GM18909 (cell line): ENCODE measurements at regions not wholly inside any gene's neighbourhood (a gene's known extent, or its start where the extent isn't known, plus 50 kb on each side); places are given as distances from the start of the nearest gene placed in this dataset.

Source experiments
- ATAC-seq: cut with Tn5 transposase; IDR thresholded peaks from one replicate; pipeline ENCODE4 v1.9.1; 2021; ENCODE audit warnings: mild to moderate bottlenecking; ENCODE audit not compliant: unreplicated experiment, poor library complexity

DNA sequence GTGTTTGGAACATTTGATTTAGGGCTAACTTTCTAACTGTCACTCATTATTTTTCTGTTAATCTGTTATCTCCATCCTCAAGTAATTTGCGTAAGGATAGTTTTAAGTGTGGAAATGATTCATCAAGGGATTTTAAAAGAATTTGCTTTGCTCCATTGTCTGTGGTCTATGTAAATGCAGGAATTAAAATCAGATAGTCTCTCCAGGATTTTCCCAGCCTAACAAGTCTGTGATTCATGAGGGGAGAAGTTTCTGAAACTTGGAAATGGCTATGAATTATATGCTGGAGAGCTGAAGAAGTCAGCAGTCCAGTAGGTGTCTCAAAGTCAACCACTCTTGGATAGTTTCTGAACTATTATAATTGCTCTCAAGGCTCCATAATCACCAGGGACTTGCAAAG is 264.5 kb downstream of the MRPL39 start:
- ATAC-seq = no peak

DNA sequence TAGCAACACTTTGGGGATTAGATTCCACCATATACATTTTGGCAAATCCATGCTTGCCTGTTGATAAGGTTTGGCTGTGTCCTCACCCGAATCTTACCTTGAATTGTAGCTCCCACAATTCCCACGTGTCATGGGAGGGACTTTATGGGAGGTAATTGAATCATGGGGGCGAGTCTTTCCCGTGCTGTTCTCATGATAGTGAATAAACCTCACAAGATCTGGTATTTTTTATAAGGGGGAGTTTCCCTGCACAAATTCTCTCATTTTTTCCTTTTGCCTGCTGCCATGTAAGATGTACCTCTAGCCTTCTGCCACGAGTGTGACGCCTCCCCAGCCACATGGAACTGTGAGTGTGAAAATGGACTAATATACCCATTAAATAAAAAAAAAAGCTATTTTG is 265.3 kb downstream of the MRPL39 start:
- ATAC-seq = no peak

DNA sequence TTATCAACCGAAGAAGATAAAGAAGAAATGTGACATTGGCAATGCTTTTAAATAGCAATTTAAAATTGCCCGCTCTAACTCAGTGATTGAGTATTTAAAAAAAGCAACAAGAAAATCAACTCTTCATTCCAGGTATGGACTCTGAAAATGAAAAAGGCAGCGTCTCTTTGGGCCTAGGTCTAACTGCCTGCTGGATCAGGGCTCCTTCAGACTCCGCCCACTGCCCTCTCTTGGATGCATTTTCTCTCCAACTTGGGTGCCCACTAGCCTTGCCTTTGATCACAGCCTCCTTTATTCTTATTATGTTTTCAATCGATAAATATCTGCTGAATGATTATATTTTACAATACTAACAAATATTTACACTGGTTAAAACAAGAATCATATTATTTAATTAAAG is 268.9 kb downstream of the MRPL39 start:
- ATAC-seq = no peak

DNA sequence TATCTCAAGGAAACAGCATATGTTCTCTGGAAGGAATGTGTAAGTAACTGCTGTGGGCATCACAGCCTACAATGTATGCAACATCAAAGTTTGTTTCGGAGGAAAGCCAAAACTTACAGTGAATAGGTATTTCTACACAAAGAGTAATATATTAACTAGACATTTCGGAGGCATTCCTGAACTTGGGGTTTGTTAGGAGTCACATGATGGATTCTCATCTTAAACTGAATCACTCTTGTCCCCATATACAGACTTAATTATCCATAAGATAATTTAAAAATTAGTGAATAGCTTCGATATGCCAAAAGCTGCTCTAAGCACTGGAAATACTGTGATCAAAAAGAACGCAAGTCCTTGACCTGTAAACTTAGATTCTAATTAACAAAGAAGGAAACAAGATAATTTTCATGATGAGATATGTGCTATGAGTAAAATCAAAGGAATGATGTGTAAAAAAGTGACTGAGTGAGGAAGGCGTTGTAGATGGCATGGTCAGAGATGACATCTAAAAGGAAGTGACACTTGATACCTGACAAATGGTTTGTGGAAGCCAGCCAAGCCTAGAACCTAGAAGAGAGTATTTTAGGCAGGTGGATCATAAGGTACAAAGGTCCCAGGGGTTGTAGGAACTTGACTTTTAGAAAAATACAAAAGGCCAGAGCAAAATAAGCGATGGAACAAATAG is 273.1 kb downstream of the MRPL39 start:
- no peak for ATAC-seq

DNA sequence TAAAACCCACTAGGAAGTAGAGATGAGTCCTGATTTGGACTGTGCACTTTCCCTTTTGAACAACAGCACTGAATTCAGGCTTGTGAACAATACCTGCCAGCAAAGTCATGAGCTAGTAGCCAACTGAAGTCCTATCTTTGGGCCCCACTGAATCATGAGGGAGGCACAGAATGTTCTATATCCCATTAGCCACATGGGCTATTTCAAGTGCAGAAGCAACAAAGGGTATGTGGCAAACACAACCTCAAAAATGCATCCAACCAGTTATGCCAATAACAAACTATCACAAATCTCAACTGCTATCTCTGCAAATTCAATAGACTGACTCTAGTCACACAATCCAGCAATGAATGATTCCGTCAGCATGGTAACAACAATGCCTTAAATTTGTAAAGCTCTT is 276.0 kb downstream of the MRPL39 start:
- ATAC-seq = no peak

DNA sequence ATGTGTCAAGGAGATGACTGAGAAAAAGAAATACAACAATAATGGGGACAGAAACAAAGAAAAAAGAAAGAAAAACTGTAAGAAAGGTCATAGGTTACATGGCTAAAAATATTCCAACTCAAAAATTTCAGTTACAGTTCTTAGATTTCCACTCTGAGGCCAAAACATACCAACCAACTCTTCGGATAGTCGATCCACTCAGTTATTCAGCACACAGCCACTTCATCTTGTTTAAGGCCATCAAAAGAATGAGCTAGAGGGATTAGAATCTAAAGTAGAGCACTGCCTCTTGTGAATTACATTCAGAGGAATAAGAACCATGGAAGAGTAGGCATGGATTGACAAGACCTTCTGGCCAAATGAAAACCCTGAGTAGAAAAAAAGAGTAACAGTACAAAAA is 277.0 kb downstream of the MRPL39 start:
- ATAC-seq = no peak

DNA sequence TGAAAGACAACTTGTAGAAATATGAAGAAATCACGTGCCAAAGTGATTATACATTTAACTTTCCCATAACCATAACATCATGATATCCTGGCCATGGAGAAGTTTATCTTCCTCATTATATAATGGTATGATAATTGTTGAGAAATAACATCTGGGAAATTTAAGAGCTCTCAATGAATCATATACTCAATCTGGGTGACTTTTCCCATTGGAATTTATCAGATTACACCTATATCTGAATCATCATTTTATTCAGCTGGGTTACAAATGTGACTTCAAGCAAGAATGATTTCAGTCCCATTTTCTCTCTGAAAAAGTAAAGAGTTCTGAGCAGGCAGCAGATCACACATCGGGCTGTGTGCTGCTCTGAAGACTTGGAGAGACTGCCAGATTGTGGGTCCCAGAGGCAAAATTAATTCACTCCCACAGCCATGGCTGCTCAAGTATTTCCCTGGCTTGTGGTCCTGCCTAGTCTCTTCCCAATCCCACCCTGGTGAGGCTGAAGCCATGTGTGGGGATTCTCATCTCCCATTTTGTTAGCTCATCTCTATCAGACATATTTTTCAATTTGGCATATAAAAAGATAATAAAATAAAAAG is 278.0 kb downstream of the MRPL39 start:
- no peak for ATAC-seq

DNA sequence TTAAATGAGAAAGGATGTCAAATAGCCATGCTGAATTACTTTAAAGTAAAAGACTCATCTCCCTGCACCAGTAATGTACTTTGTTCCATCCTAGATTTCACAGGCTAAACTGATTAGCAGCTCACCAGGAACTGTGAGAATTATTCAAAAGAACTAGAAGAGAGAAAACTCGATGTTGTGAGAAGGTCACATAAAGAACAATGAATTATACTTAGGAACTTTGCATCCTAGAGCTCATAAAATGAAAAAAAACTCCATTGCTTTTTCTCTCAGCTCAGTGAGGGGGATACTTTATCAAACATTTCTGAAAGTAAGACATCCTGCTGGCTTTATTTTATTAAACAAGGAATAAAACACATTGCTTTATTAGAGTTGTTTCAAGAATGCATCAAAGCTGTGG is 278.5 kb downstream of the MRPL39 start:
- ATAC-seq = no peak

DNA sequence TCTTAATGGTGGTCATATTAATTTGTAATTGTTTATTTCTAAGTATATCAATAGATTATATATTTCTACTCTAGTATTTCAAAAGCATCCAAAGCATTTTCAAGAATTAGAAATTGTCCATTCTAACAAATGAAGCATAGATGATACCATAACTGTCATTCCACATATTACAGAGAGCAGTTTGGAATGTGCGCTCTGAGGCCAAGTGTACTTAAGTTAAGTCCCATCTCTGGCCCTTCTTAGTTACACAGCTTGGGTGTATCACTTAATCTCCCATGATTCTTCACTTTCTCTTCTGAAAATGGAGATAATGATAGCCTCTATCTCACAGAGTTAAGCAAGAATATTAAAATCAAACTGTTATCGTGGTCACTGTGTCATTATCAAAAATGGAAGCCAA is 281.1 kb downstream of the MRPL39 start:
- ATAC-seq = no peak

DNA sequence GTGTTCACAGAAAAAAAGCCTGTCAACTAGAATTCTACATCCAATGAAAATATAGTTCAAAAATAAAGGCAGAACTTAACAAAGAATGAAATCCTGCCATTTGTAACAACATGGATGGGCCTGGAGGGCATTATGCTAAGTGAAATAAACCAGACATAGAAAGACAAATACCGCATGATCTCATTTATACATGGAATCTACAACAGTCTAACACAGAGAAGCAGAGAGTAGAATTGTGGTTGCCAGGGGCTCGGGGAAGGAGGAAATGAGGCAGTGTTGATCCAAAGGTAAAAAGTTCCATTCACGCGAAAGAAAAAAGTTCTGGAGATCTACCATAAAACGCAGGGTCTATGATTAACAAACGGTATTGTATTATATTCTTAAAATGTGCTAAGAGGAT is 282.6 kb downstream of the MRPL39 start:
- ATAC-seq = no peak

DNA sequence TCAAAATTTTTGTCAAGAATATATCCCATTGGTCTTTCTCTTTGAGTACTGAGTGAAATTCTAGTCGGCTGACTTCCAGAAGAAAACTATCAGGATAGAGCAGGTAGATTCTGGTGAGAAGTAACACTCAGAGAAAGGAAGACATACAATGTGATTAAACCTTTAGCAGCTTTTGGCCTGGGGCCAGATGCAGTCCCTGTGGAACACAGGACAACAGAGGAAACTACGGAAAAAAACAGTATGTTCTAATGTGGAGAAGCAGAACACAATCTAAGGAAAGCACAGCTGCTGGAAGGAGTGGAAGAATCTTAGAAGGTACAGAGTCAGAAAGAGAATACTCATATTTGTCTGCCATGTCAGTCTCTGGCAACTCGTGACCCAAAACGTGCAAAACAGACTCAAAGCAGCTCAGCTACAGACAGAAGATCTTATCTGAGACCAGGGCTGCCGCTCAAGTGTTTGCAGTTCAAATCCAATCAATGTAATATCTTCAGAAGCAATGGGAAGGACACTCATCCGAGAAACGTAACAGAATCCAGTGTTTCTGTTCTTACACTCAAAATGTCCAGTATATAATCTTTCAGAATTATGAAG is 283.8 kb downstream of the MRPL39 start:
- ATAC-seq = no peak

DNA sequence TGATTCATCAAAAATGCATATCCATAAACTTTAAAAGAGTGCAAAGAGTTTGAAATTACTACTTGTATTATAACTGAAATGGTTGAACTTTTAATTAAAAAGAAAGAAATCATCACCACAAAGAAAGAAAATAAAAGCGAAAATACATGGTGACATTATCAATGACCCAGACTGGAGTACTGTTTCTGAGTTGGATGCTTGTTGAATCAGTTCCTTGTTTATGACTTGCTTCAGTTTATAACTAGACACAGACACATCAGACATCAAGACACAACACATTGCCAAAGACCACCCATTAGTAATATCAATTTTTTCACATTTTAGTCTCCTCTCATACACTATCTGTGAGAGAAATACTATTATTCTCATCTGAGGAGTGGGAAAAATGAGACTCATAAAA is 293.0 kb downstream of the MRPL39 start:
- no peak for ATAC-seq

DNA sequence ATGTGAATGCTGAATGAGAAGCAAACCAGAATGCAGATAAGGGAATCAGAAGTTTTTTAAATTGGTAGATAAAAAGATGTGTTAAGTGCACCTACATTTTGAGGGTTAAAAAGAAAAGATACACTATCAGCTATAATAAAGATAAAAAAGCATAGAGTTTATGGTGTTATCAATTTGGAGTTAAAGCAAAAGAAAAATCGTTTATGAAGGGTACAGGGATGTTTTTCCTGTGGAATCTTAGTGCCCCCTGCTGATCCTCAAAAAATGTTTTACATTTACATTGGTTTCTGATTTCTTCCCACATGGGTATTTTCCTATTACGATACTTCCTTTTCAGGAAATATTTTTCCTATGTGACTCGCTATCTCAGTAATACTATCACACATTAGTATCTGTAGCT is 293.5 kb downstream of the MRPL39 start:
- no peak for ATAC-seq

DNA sequence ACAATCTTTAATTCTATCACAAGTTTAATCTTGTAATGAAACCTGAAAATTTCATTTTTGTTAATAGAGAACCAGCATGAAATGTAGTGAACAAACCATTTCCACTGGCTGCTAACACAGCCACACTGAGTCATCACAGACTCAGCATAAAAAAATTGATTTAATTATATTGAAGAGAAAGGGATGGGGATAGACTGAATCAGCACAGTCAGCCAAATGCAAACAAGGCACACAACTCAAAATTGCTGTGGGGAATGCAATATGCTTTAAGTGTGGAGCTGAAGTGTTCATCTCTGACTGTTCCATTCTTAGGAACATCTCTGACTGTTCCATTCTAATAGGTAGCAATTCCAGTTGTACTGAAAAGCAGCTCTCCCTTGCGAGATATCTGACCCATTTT is 299.8 kb downstream of the MRPL39 start:
- ATAC-seq = no peak

DNA sequence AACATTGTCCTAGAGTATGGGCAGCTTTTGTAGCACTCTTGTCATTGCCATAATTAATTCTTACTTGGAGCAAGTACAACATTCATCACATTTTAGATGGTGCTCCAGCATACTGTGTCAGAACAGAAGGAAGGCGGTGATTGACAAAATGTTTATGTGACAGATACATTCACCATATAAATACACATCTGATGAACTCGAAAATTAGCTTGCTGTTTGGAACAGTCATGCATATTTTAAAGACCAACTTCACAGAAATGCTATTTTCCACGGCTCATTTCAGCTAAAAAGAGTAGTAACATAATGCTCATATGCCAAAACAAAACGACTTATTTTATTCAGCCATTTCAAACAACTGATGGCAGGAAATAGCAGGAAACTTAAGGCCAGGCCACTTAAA is 302.7 kb downstream of the MRPL39 start:
- ATAC-seq = no peak

DNA sequence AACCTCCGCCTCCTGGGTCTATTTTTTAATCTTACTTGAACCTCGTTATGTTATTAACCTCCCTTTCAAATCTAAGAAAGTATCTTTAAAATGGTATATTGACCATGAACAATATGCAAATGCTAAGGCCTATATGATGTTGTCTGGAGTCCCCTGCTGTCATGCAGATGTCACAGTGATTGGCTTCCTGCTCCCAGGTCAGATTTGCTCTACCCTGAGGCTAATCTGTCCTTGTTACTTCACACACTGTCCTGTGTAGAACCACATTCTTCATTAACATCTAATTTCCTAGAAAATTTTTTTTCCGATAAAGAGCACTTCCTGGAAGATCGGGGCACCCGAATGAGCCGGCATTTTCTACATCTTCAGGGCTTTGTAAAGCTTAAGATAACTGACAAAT is 306.6 kb downstream of the MRPL39 start:
- ATAC-seq = no peak

DNA sequence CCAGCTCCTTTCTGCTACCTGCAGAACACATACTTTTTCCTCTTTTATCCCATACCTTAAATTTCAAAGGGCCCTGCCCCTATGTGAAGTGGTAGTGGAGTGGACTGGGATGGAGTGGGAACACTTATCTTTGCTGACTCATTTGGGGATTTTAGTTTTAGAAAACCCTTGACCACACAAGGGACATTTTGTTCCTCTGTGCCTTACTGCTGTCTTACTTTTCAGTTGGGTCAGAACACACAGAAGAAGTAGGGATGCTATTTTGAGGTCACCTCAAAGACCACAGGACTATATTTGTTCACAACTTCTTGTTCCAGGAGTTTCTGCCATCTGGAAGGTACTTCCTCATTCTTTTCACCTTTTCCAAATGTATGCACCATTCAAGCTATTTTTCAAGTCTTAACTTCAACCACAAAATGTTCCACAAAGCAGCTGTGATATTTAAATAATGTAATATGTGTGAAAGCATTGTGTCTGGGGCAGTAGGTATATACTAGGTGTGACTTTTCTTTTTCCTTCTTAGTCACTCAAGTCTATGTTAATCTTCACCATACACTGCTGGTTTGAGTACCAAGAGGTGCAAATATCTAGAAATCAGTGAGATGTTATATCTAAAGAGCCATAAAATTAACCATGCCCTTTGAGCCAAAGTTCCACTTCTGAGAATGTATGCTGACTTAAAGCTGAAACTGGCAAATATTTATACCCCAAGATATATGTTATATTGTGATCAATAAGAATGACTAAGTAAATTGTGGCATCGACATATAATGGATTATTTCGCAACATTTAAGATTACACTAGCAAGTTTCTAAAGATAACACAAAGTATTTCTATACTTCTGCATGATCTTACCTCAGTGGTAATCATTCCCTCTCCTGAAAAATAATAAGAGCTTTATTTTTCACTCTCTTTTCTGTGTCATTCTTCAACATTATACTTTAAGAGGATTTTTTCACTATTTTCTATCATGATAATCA is 308.5 kb downstream of the MRPL39 start:
- ATAC-seq = peak; percentile 95

DNA sequence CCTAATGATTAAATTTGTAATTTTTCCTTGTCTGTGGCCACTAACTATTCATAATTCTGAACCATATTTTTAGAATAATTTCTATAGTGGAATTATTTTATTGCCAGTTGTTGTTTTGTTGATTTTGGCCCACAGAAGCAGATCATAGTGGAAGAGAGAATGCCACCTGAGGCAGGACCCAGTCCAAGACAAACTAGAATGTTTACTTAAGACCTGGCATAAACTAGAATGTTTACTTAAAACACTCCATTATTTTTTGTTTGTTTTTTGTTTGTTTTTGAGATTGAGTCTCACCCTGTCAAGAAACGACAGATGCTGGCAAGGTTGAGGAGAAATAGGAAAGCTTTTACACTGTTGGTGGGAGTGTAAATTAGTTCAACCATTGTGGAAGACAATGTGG is 310.2 kb downstream of the MRPL39 start:
- no peak for ATAC-seq

DNA sequence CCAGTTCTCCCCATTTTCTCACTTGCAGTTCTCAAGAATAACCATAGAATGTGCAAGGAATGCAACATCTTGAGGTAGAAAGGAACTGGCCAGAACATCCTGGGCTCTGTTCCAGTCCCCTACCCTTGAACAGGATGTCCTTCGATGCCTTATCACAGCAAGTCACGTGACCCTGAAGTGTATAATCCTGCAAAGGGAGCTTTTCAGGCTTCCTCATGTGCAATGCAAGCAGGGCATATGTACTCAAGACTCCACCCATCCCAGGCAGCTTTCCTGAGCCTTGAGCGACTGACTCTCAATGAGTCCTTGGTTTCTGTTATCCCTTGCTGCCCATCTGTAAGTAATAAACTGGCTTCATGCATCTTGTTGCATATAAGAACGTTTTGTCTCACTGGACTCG is 311.0 kb downstream of the MRPL39 start:
- ATAC-seq = no peak

DNA sequence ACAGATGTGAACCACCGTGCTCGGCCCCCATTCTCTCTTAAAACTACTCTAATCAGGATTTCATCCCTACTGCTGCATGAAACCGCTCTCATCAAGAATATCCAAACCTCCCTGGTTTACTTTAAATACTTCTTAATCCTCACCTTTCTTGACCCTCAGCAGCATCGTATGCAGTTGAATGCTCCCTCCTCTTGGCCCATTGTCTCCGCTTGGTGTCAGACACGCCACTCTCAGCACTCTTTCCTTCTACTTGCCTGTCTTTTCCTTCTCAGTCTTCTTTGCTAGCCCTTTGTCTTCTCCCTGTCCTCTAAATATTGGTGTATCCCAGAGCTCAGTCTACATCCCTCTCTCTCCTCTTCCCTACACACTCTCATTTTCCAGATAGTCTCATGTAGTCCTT is 314.9 kb downstream of the MRPL39 start:
- no peak for ATAC-seq

DNA sequence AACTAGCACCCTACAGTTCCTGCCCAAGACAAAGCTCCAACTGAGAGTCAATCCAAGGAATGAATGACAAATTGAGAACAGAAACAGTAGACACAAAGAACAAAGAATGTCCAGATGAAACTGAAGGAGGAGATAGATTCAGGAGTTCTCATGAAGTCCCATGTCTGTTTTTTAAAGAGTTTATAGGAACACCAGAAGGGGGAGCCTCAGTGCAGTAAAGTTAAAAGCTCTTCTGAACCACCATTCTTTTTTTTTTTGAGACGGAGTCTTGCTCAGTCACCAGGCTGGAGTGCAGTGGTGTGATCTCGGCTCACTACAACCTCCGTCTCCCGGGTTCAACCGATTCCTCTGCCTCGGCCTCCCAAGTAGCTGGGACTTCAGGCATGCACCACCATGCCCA is 323.6 kb downstream of the MRPL39 start:
- no peak for ATAC-seq
